HG03354 (cell line): ENCODE measurements at regions not wholly inside any gene's neighbourhood (a gene's known extent, or its start where the extent isn't known, plus 50 kb on each side); places are given as distances from the start of the nearest gene placed in this dataset.
A peak's percentile ranks its signal among the peaks of the same experiment; 100 is the strongest.

ENCODE experiments used
- ATAC-seq: cut with Tn5 transposase; IDR thresholded peaks from one replicate; pipeline ENCODE4 v1.9.1; 2021; ENCODE audit warnings: mild to moderate bottlenecking; ENCODE audit not compliant: unreplicated experiment, poor library complexity, severe bottlenecking

DNA sequence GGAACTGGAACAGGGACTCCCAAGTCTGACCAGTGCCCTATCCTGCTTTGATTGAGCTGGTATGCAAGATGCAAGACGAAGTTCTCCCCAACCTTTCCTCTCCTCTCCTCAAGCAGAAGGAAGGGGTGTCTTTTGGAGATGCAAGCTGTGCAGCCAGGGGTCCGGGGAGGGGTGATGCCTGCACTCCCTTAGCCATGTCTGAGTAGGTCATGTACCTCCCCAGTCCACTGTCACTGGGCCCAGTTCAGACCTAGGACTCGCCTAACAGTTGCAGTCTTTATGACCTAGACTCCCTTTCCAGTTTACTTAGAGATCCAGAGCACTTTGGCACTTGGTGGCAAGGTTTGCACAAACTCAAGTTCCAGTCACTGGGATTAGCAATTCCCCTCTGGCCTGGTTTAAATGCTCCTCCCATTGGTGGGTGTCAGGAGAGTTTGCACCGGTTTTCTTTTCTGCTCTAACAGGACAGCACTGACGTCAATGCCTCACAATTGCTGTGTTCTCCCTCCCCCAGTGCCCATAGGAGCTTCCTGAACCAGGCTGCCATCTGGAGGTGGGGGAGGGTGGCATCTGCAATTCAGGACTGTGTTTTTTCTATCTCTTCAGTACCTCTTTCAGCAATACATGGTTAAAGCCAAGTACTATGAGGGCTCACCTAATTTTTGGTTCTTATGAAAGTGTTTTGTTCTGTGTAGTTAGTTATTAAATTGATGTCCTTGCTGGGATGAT is 782.2 kb downstream of the ARAP2 start:
- no peak for ATAC-seq

DNA sequence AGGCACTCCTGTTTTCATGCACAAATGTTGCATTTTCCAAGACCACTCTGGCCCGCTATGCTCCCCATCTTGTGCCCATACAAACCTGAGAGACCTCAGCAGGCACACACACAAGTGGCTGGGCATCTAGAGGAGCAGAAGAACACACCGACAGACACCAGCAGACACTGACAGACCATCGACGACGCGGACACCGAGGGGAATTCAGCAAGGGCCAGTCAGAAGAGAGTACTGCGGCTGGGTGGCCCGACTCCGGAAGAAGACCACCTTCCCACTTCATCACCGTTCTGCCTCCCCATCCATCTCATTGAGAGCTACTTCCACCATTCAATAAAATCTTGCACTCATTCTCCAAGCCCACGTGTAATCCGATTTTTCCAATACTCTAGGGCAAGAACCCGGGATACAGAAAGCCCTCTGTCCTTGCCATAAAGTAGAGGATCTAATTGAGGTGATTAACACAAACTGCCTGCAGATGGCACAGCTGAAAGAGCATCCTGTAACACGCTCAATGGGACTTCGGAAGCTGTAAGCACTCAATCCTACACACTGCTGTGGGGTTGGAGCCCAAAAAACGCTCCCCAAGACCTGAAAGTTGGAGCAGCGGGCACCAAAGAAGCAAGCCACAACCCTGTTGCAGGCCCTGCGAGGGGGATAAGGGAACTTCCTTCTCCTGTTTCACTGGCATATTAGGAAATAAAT is 780.9 kb downstream of the ARAP2 start:
- no peak for ATAC-seq

DNA sequence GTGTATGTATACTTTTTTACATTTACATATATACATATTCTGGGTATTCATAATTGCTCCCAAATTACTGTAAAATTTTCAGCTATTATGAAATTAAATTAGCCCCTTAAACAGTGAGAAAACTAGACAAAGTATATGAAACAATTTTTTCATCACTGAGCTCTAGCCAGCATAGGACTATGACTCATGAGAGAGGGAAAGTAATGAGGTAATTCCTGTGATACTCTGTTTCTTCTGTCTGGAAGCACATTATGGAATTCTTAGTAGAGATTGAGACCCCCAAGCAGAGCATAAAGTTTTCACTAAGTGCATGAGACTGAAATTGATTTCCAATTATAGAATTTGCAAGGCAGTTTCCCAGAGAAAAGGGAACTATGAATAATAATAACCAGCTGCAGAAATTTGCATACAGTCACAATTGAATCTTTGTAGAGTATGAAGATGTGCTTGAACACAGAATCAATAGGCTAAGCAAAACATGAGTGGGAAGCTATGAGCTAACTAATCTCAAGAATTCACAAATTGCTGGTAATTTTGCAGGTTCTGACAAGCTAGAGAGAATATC is 779.3 kb downstream of the ARAP2 start:
- no peak for ATAC-seq

DNA sequence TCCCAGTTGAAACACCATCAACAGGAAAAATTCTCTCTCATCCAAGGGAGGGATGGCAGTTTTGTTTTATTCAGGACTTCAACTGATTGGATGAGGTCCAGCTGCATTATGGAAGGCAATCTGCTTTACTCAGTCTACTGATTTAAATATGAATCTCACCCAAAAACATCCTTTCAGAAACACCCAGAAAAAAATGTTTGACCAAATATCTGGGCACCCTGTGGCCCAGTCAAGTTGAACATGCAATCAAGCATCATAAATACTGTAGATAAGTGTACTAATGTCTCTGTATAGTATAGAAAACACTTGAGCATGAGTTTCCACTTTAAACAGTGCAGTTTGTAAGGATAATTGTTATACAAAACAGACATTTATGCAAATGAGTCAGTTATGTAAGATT is 753.2 kb downstream of the ARAP2 start:
- ATAC-seq: no peak

DNA sequence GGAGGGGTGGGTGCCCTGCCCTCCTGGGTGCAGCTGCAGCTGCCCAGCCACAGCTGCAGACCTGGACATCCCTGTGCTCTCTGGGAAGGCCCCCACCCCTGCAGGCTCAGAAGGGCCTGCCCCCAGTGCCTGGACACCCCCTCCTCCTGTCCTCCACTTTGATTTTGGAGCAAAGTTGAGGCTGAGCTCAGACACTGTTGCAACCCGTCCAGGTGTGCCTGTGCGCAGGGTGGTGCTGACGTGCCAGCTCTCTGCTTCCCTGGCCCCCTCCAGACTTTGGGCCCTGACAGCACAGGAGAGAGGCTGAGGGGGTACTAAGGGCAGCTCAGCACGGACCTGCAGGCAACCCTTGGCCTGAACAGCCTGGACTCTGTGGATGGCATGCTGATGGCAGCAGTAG is 750.3 kb downstream of the ARAP2 start:
- ATAC-seq: no peak

DNA sequence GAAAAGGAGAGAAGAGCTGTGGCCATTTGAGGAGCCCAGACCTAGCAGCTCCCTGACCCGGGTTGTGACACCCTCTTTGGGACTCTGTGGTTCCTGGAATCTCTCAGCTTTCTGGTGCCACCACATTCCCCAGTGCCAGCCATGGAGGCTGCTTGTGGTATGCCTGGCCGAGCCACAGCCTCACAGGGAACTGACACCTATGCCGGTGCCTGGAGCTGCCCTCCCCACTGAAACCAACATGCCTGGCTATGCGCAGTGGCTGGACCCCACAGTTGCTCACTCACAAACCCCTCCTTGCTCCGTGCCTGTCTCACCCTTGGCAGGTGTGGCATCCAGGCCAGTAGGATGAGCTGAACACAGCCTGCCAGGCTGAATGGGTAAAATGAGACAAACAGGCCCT is 749.4 kb downstream of the ARAP2 start:
- ATAC-seq: no peak

DNA sequence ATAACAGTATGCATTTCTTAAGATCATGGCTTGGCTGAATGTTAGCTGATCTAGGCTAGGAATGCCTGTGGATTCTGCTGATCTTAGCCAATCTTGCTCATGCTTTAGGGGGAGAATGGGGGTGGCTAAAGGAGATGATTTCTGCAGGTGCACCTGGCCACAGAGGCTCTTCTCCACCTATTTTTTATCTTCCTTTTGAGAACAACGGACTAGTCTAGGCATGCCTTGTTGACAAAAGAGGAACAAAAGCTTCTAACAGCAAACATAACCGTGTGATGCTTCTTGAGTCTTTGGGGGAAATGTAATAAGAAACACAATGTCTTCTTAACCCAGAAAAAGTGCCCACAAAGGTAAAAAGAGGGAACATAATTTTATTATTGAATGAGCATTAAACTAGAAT is 743.5 kb downstream of the ARAP2 start:
- ATAC-seq: no peak

DNA sequence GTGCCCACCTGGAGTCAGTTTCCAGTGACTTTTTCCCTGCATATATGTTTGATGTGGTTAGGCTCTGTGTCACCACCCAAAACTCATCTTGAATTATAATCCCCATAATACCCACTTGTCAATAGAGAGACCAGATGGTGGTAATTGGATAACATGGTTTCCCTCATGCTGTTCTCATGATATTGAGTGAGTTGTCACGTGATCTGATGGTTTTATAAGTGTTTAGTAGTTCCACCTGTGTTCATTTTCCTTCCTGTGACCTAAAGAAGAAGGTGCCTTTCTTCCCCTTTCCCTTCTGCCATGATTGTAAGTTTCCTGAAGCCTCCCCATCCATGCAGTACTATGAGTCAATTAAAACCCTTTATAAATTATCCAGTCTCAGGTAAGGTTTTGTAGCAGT is 740.9 kb downstream of the ARAP2 start:
- ATAC-seq: no peak

DNA sequence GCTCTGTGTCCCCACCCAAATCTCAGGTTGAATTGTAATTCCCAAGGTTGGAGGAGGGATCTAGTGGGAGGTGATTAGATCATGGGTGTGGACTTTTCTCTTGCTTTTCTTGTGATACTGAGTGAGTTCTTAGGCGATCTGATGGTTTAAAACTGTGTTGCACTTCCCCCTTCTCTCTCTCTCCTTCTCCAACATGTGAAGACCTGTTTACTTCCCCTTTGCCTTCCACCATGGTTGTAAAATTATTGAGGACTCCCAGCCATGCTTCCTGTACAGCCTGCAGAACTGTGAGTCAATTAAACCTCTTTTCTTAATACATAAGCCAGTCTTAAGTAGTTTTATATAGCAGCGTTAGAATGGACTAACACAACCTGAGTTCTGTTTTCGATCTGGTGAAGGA is 738.2 kb downstream of the ARAP2 start:
- no peak for ATAC-seq

DNA sequence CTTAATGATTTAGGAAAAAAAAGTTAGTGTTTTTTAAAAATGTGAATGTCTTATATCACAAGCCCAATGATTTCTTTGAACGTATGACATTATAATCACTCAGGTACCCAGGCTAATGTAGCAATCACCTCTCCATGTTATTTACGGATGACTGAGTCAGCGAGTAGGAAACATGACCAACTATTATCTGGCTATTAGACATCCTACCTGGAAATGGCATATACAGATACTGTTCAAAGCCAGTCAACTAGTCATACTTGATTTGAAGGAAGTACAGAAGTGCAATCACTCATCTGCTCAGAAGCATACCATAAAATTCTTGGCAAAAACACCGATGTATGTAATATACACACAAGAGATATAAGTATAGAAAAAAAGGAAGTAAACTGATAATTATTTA is 732.5 kb downstream of the ARAP2 start:
- no peak for ATAC-seq

DNA sequence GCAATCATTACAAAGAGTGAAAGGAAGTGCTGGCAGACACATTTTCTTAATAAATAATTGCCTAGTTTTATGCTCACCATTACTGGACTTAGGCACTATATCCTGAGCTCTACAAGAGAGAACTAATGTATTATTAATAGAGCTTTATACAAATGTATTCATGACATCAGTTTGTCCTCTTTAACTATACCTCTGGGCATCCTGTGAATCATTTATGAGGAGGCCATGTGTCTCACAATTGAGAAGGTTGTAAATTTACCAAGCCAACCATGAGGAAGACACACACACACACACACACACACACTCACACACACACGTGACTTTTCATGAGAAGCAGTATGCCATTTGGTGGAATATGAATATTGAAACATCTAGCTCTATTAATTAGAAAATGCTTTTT is 728.2 kb downstream of the ARAP2 start:
- ATAC-seq: peak; percentile 66

DNA sequence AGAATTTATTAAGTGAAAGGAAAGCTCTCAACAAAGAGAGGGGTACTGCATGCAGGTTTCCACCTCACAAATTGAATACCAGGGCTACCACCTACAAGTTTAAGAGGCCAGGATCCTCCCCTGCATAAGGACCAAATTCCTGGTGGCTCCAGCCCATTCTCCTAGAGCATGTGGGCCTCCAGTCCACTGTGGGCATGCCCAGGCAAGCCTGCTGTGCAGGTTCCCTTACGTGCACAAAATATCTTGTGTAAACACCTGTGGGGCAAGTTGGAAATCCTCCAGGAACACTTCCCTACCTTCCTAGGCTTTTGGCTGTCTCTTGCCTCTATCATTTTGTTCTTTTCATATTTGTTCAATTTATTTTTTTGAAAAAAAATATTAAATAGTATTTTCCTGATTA is 724.3 kb downstream of the ARAP2 start:
- no peak for ATAC-seq

DNA sequence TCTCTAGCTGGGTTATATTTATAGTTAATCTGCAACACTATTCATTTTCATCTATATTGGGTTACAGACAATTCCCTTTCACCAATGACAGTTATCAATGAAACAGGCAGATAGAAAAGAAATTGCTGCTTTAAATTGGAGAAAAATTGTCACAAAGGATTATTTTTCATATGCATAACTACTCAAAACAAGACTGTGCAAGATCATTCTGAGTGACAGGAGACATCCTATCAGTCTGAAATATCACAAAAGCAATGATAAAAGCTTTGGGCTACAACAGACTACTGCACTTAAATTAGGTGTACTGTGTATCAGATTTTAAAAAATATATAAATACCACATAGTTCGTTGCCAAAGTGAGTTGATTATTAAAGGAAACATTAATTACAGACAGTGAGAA is 722.6 kb downstream of the ARAP2 start:
- ATAC-seq: no peak

DNA sequence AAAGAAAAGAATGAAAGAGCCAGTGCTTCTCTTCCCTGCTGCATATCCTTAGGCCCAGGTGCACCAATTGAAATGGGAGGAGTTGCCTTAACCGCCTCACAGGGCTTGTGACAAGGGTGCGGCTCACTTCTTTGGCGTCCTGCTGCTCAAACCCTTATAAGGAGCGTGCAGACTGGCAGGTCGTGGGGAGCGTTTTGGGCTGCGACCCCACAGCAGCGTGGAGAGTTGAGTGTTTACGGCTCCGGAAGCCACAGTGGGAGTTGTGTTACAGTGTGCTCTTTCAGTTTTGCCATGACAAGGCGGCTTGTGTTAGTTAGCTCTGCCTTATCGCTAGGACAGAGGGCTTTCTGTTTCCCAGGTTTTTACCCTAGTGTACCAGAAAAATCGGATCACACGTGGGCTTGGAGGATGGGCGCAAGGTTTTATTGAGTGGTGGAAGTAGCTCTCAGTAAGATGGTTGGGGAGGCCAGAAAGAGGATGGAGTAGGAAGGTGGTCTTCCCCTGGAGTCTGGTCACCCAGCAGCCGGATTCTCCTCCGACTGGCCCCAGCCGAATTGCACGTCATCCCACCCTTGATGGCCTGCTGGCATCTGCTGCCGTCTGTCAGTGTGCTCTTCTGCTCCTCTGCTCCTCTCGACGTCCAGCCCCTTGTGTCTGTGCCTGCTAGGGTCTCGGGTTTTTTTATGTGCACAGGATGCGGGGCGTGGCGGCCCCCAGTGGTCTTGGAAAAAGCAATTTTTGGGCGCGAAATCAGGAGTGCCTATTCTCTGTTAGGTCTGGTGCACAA is 718.9 kb downstream of the ARAP2 start:
- no peak for ATAC-seq

DNA sequence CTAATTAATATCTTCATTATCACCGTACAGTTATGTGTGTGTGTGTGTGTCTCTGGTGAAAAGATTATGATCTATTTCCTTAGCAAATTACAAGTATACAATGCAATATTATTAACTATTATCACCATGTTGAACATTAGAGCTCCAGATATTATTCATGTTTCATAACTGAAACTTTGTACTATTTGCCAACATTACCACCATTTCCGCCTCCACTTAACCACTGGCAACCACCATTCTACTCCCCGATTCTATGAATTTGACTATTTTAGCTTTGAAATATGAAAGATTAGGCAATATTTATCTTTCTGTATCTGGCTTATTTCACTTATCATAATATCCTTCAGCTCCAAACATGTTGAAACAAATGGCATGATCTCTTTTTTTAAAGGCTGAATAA is 717.9 kb downstream of the ARAP2 start:
- no peak for ATAC-seq

DNA sequence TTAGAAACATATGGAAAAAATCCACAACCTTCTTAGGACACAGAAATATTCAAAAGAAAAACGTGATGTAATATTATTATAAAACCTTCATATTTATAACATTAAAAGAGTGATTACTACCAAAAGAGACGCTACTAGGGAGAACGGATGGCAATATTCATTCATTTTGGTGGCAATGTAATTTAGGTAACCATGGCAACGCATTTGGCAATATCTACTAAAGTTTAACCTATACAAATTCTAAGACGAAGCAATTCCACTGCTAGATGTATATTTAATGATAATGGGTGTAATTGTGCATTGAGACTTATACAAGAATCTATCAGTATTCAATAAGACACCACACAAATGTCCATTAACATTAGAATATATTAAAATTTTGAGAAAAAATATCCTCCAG is 709.4 kb downstream of the ARAP2 start:
- no peak for ATAC-seq

DNA sequence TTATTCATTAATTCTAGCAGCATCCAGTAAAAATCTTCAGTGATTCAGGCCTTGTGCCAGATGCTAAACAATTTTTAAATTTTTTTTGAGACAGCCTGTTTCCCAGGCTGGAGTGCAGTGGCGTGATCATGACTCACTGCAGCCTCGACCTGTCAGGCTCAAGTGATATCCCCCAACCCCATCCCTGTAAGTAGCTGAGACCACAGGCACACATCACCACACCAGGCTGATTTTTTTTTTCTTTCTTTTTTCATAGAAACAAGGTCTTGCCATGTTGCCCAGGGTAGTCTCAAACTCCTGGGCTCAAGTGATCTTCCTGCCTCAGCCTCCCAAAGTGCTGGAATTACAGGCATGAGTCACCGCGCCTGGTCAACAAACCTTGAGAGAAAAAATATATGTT is 705.5 kb downstream of the ARAP2 start:
- no peak for ATAC-seq

DNA sequence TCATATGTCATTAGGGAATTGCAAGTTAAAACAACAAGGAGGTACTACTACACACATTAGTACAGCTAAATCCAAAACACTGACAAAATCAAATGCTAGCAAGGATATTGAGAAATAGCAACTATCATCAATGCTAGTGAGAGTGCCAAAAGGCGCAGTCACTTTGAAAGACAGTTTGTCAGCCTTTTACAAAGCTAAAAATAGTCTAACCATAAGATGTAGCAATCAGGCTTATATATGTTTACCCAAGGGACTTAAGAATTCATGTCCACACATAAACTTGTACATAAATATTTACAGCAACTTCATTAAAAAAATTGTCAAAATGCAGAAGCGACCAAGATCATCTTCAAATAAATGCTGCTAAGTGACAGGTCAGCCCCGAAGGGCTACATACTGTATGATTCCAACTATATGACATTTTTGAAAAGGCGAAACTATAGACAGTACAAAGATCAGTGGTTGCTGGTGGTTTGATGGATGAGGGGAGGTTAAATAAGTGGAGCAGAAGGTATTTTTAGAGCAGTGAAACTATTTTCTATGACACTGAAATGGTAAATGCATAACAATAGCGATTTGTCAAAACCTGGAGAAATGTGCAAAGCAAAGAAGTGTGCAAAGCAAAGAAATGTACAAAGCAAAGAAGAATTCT is 704.8 kb downstream of the ARAP2 start:
- ATAC-seq: no peak

DNA sequence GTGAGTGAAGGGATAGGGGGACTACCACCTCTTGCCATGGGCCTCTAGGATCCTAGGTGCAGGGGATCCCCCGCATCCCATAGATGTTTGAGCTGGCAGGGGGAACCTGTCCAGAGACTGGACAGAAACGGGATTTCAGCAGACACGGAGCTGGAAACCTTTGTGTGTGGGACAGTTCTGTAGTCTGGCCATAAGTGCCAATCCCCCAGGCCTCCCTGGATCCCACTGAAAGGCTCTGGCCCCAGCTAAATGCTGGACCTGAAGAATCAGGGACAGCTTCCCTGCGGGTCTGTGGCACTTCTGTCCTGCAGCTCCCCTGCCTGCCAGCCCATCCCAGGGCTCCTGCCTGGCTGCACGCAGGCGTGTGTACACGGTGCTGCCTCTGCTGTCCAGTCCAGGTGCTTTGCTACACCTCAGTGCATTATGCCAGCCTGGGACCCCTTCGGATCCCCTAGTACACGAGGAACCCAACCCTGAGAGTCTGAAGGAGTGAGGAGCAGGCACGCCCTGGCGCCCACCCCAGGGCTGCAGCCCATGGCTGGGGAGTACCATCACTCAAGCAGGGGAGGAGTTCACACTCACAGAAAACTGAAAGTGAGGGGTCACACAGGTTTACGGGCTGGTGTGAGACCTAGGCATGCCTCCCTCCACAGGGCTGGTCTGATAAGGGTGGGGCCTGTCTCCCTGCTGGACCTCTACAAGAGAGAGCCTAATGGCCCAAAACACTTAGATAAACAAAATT is 703.0 kb downstream of the ARAP2 start:
- ATAC-seq: no peak

DNA sequence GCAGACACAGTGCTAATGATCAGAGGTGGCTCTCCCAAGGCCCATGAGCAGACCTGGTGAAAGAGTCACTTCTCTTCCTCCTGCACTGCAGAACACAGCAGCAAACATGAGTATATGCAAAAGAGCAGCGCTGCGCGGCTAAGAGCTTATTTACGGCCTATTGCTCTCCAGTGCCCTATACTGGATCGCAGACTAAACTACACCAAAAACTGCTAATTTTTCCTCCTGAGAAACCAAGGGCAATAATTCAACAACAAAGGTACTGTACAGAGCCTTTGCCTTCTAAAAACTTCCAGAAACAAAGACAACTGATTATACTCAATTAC is 702.5 kb downstream of the ARAP2 start:
- ATAC-seq: no peak
